Pulmonary artery endothelial cell (primary cell): ENCODE measurements at regions not wholly inside any gene's neighbourhood (a gene's known extent, or its start where the extent isn't known, plus 50 kb on each side); places are given as distances from the start of the nearest gene placed in this dataset.

ENCODE experiments used
- DNase-seq: peaks from one replicate; pipeline ENCODE4 v3.0.0-alpha.2; 2011; ENCODE audit warnings: low read depth, low spot score

DNA sequence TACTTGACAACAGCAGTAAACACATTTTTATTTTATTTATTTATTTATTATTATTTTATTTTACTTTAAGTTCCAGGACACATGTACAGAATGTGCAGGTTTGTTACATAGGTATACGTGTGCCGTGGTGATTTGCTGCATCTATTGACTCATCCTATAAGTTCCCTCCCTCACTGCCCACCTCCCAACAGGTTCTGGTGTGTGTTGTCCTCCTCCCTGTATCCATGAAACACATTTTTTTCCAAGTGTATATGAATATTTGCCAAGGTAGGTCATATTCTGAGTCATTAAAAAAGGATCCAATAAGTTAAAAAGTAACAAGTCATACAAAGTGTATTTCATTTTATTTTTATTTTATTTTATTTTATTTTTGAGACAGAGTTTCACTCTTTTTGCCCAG lies 567.3 kb upstream of the KCNMB2 start:
- no peak for DNase-seq

DNA sequence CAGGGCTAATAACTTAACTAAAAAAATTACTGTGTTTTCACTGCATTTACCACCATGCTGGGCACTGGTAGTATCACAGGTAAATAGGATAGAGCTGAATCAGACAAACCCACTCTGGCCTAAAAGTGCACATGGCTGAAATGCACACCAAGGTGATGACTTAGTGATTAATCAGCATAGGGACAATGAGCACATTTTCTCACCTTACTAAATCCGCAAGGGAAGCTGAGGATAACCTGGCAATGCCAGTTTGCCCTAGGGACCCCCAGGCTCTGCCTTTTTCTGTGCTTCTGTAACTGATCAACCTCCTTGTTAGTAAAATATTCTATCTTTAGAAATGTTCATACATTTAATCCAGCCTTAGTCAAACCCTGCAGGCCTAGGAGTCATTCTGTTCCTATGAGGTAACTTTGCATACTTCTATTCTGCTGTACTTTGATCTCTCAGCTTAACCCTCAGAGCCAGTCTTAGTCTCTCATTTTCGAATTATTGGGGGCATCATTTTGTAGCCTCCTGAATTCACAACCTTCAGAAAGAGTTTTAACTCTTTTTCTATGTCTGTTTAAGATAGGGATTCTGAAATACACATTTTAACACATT lies 562.9 kb upstream of the KCNMB2 start:
- no peak for DNase-seq

DNA sequence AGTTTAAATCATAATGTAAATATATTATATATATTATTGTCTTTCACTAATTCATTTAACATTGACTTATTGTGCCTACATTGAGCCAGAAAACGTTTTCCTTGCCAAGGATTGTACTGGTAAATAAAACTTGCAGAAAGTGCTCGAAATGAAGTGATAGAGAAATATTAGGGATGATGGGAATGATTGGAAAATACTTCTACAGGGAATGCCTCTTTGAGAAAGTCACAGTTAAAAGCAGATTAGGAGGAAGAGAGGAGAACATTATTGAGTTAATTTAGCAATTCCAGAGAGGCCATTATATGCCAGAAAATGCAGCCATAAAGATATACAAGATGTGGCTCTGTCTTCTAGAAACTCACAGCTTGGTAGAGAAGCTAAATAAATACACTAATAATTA lies 560.0 kb upstream of the KCNMB2 start:
- DNase-seq: no peak

DNA sequence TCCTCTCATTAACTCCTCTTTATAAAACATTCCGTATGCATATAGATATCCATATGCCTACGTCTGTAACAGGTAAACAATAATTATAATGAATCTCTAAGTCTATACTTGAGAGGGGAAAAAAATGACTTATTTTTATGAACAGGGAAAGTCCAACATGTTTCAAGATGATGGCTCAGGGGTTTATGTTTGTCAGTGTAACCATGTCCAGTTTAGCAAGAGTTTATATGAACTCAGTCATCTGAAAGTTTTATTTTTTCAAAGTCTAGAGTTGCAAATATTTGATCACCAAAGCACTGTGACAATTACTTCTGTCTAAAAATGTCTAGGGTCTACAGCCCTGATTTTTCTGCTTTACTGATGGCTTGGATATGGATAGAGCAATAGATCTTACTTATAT lies 559.4 kb upstream of the KCNMB2 start:
- DNase-seq: no peak

DNA sequence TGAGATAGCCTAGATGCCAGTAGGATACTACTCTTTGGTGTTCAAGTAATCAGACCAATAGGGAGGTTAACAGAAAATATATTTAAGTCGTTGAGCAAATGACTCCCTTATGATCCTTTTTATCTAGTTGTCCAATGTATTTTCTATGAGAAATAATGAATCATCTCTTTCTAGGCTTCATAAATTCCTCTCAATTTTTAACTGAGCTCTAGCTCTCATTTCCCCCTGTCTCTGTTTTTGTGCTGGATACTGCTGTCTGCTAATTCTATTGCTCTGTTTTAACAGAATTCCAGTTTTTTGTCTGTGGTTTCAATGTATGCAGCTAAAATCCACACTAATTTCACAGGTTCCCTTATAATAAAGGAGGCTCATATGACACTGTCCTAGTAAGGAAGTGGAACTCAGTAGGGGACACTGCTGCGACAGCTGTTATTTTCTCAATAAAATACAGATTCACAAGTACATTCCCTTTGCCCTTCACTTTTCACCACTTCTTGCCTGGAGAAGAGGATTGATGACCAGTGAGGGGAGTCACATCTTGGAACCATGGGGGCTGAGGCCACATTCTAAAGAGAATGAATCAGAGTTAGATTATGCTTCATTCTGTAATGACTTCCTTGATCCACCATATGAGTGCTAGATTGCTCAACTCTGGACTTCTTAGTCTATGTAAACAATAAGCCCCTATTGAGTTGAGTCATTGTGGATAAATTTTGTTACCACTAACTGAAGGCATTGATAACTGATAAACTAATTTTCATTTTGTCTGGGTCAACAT lies 558.7 kb upstream of the KCNMB2 start:
- DNase-seq: no peak

DNA sequence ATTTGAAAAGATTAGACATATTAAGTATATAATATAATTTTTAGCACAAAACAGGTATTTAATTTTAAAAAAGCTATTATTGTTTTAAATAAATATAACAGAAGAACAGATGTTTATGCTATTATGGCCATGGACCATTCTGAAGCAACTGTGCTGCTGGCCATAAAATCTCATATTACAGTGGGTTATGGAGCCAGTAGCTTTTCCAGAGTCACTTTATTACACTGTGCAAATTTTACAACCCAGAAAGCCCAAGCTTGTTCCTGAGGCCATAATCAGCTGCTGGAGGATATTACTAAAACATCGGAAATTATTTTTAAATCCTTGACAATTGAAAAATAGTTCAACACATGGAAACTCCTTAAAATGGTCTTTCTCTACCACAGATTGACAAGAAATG lies 557.3 kb upstream of the KCNMB2 start:
- no peak for DNase-seq

DNA sequence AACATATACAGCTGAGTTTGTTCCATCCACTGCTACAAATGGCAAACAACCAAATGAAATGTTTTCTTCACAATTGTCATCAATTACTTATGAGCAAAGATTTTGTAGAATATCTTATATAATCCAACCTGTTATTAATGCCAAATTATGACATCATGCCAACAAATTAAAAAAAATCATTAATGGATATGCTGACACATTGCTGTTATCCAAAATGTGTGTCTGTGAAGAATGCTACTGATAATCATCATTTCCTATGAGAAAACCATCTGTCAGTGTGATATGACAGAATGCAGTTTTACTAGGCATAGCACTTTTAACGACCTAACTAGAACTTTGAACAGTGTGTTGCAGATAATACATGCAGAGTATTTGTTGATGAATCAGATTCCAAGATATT lies 556.5 kb upstream of the KCNMB2 start:
- no peak for DNase-seq

DNA sequence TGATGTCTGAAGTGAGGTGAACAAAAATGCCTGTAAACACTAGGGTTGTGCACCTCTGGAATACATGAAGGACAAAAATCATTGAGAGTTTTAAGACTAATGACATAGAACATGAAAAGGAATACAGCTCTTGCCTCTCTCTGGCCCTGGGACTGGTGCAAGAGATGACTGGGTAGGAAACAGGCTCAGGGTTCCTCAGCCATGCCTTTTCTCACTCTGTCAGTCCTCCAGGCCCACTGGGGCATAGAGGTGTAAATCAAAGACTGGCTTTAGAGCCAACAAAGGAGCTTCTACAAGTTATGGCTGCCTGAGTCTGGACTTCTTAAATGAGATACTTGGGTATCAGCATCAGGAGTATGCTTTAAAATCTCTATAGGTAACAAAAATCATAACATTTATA lies 554.7 kb upstream of the KCNMB2 start:
- no peak for DNase-seq

DNA sequence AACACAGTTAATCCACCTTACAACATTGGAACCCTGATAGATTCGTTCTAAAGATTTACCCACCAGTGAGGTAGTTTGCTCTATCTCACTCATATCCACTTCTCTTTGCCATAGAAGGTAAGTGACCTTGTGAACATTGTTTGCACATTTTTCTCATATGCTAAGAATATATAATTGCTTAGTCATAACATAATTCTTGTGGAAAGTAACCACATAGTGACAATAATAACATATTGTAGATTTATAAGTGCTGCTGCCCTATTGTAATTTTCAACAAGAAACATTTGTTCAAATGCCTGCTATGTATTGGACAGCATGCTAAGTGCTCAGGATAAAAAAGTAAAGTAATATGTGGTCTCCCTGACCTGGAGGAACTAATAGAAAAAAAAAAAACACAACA lies 554.2 kb upstream of the KCNMB2 start:
- no peak for DNase-seq

DNA sequence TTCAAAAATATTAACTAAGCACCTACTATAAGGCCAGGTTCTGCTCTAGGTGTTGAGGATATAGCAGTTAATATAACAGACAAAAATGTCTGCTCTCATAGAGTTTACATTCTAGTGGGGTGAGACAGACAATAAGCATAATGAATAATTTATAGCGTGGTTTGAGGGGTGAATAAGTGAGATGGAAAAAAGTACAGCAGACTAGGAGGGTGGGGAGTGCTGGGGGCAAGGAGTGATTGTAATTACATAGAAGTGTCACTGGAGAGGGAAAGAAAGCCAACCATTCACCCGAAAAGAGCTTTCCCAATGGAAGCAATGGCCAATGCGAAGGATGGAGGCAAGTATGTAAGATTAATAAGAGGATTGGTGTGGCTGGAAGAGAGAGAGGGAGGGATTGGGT lies 552.9 kb upstream of the KCNMB2 start:
- no peak for DNase-seq

DNA sequence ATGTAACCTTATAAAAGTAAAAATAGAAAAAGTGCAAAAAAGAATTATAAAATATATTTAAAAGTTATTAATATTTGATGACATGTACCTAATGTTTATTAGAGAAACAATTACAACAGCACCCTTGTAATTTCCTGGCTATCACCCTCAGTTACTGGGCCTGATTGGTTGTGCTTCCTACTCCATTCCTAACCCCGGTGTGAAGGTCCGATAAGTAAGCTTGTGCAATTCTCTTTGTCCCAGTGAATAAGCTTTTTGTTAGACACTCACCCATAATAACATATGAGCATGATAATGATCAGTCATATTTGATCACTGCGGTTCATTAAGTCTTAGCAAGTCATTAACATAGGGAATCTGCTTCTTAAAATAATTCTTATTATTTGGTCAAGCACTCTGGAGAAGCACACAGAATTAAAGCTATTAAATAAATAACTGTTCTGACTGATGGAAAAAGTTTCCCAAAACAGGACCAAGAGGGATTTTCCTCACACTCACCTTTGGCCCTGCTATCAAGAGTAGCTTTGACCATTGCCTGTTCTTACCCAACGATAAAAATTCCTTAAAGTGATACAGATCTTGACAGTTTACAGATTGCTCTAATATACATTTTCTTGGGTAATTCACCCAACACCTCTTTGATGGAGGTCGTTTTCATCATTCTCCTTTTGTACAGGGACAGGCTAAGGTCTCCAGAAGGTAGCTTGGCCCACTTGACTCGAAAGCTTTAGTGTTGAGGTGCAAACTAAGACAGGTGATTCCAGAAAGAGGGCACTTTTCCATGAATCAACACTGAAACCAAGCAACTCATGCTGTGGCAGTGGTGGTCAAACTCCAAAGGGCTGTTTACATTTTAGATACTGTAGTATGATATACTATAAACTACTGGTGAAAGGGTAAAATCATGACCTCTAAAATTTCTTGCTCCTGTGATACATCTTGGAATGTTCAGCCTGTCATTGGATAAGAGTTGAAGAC lies 543.0 kb upstream of the KCNMB2 start:
- DNase-seq: no peak

DNA sequence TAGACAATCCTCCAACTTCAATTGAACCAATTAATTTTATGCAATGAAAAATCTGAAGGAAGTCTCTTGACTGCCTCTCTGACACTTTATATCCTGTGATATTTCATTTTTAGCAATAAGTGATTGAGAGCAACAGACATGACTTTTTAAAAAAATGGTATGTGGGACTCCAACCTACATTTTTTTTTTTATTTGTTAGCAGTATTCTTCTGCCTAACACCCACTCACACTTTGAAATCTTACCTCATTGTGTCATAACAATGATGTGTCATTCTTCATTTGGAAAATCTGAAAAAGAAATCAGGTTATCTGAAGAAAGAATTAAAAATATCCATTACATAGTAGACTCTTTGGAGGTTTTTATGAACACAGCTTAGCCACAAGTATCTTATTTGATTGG lies 541.3 kb upstream of the KCNMB2 start:
- no peak for DNase-seq

DNA sequence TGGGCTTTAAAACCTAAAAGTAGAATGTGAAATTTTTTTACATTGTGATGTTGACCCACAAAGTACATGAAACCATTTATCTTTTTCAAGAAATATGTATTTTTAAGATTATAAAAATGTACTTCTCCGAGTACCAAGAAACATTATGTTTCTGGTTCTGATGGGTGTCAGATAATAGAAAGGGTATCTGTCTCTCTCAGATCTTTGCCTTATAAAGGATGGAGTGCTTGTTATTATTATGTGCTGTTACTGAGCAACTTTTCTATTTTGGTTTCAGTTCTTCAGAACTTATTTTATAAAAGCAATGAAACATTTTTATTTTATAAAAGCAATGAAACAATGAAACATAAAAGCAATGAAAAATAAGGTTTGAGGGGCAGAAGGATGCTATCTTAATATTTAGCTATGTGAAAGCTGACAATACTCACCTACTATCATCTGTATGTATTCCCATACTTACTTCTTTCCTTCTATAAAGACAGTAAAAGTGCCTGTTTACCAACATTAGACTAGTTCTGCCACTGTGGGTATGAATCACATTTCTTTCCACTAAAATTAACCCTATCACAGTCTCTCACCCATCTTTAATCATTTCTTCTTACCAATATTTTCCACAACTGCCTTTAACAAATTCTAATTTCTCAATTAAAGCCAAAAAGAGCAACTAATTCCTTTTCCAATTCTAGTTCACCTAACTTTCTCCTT lies 540.7 kb upstream of the KCNMB2 start:
- DNase-seq: no peak

DNA sequence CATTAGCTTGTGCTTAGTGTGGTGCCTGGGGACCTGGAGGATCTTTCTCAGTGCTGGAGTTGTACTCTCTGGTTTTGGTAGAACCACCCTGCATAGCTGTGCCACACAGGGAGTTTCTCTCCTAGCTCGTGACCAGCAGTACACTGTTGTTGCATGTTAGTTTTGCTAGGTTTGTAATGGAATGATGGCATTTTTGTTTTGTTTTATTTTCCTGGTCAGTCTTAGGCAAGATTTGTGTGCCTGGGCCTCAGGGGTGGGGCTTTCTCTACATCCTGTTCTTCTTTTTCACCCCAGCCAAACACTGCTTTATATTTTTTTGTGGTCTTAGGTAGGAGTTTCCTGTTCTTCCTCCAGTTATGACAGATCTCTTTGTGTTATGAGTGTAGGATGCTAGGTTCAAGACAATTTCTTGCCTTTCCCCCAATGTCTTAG lies 534.5 kb upstream of the KCNMB2 start:
- no peak for DNase-seq

DNA sequence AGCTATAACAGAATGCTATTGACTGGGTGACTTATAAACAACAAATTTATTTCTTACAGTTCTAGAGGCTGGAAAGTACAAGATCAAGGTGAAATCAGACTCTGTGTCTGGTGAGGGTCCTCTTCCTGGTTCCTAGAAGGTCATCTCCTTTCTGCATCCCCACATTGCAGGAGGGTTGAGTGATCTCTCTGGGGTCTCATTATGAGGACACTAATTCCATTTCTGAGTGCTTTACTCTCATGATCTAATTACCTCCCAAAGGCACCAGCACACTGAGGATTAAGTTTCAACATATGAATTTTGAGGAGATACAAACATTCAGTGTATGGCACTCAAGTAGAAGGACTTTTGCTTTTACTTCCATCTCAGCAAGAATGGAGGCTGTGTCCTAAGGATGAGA lies 534.1 kb upstream of the KCNMB2 start:
- no peak for DNase-seq

DNA sequence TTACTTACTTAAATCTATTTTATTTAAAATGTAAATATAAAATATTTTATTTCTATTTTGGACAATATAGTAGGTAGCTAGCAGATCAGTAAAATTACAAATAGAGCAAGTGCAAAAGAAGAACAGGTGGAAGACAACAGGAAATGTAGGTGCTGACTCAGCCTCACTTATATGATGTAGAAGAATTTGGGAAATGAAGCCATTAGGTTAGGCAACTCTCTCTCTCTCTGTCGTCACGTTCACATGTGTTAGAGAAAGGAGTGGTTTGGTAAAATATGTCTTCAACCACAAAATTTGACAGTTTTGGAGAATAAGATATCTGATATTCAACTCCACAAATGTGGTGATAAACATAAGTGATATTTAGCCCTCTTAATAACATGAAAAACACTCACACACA lies 532.5 kb upstream of the KCNMB2 start:
- no peak for DNase-seq

DNA sequence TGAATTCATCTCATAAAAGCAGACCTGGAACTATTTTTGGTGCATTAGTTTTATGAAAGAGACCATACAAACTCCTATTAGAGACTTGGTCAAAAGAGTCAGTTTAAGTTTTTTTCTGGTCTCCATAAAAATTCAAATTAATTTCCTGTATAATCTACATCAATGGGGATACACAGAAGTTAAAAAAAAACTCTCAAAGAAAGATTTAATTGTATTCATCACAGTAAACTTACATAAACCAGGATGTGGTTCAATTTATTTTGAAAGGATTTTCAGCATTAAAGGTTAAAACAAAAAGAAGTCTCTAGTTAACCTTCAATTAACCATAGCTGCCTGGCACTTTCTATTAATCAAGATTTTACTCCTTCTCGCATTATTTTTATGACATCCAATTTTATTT lies 530.3 kb upstream of the KCNMB2 start:
- DNase-seq: no peak

DNA sequence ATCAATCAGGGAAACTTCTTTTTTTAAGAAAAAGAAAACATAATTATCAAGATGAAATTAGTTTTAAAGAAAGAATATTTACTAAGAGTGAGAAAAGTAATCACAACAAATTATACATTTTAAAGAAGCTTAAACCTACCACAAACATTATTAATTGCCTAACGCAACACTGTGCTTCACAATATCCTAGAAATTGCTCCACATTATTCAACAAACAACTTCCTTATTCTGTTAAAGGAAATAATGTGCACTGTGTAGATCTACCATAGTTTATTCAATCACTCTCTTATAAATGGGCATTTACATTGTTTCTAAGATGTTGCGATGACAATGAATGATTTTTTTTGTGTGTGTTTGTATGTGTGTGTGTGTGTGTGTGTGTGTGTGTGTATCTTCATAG lies 525.9 kb upstream of the KCNMB2 start:
- DNase-seq: no peak

DNA sequence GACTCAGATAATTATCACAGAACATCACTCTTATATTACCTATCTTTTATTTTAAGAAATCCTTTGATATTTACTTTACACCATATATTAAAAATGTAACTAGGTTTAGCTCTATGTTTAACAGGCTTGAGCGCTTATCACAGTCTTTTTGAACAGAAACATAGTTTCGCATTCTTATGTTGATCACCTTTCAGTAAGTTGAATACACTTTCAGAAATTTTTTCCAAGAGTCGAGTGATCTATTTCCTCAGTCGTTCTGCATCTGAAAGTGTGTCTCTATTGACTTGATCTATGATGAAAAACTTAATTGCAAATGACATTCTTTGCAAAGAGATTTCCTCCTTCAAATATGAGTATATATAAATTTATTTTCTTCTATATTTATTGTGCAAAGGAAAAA lies 516.6 kb upstream of the KCNMB2 start:
- no peak for DNase-seq

DNA sequence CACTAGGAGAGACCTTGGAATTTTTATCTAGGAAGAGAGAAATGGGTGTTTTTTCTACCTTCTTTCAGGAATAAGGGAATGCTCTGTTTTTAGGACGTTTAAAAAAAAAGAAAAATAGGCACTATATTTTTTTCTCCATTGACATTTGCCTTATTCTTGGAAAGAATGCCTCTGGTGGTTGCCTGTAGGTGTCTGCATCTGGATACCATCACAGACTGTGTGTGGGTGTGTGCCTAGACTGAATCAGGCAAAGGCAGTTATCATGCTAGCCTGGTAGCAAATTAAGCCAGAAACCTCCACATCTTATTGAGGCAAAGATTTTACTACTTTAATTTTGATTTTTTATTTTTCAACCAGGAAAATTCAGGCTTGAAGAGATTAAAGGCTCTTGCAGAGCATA lies 513.6 kb upstream of the KCNMB2 start:
- no peak for DNase-seq

DNA sequence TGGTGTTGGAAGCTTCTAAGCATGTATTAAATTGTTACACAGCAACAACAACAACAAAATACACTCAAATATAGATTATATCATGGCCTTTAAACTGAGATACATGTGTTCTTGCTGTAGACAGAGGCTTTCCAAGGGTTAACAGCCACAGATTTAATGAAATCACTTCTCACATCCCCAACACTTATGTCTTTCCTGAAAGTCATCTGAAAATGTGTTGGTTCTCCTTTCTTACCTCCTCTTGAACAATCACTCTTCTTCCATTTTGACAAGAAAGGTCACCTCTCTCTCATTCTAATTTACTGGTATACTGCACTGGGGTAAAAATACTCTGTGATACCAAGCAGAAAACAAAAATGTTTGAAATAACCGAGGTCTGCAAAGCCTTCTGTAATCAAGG lies 507.3 kb upstream of the KCNMB2 start:
- DNase-seq: no peak
